Trophoblast cell (in vitro differentiated cells and primary cell): ENCODE measurements at regions not wholly inside any gene's neighbourhood (a gene's known extent, or its start where the extent isn't known, plus 50 kb on each side); places are given as distances from the start of the nearest gene placed in this dataset.

ENCODE experiments used
- DNase-seq, 2 donors: peaks; one replicate each; pipeline ENCODE4 v3.0.0-alpha.2; 2016
- H2AFZ ChIP-seq: 2 replicates; pipeline ENCODE4 v1.6.1; 2013; ENCODE audit warnings: low read length, moderate library complexity, mild to moderate bottlenecking; ENCODE audit not compliant: insufficient read depth, poor library complexity
- H2AK5ac ChIP-seq: 2 replicates; pipeline ENCODE4 v1.6.1; 2013; ENCODE audit warnings: mild to moderate bottlenecking, low read length
- H2BK120ac ChIP-seq: 2 replicates; pipeline ENCODE4 v1.6.1; 2013; ENCODE audit warnings: low read length, mild to moderate bottlenecking, moderate library complexity; ENCODE audit not compliant: insufficient read depth, poor library complexity
- H2BK12ac ChIP-seq: 2 replicates; pipeline ENCODE4 v1.6.1; 2013; ENCODE audit warnings: mild to moderate bottlenecking, low read length, moderate library complexity
- H2BK5ac ChIP-seq: 2 replicates; pipeline ENCODE4 v1.6.1; 2013; ENCODE audit warnings: low read length, low read depth, moderate library complexity, mild to moderate bottlenecking; ENCODE audit not compliant: poor library complexity
- H3K14ac ChIP-seq: 2 replicates; pipeline ENCODE4 v1.6.1; 2013; ENCODE audit warnings: mild to moderate bottlenecking, low read length
- H3K18ac ChIP-seq: 2 replicates; pipeline ENCODE4 v1.6.1; 2013; ENCODE audit warnings: mild to moderate bottlenecking, low read length
- H3K23ac ChIP-seq: 2 replicates; pipeline ENCODE4 v1.6.1; 2013; ENCODE audit warnings: low read length
- H3K27ac ChIP-seq: 2 replicates; pipeline ENCODE4 v1.5.1; 2013; ENCODE audit warnings: low read depth, mild to moderate bottlenecking, inconsistent platforms, low read length, moderate library complexity
- H3K27me3 ChIP-seq: 2 replicates; pipeline ENCODE4 v1.6.1; 2013; ENCODE audit warnings: inconsistent platforms, mild to moderate bottlenecking, low read length, moderate library complexity; ENCODE audit not compliant: insufficient read depth
- H3K36me3 ChIP-seq, 2 experiments: 1 replicate in 1 of 2; 2 replicates in 1 of 2; pipeline ENCODE4 v1.6.1; 2013; ENCODE audit warnings: low read length in 2 of 2, mild to moderate bottlenecking in 2 of 2, moderate library complexity in 1 of 2; ENCODE audit not compliant: insufficient read depth in 2 of 2, control insufficient read depth in 1 of 2
- H3K4ac ChIP-seq: 2 replicates; pipeline ENCODE4 v1.6.1; 2013; ENCODE audit warnings: low read depth, mild to moderate bottlenecking, low read length, moderate library complexity
- H3K4me1 ChIP-seq, 2 experiments: 1 replicate in 1 of 2; 2 replicates in 1 of 2; pipeline ENCODE4 v1.6.1; 2013; ENCODE audit warnings: low read length in 2 of 2, mild to moderate bottlenecking in 2 of 2, moderate library complexity in 1 of 2; ENCODE audit not compliant: insufficient read depth in 2 of 2, control insufficient read depth in 1 of 2
- H3K4me2 ChIP-seq: 2 replicates; pipeline ENCODE4 v1.6.1; 2013; ENCODE audit warnings: inconsistent platforms, mild to moderate bottlenecking, low read length, moderate library complexity
- H3K4me3 ChIP-seq: 2 replicates; pipeline ENCODE4 v1.5.1; 2013; ENCODE audit warnings: mild to moderate bottlenecking, low read depth, low read length, inconsistent platforms
- H3K79me1 ChIP-seq: one replicate; pipeline ENCODE4 v1.6.1; 2013; ENCODE audit warnings: low read length
- H3K79me2 ChIP-seq: 2 replicates; pipeline ENCODE4 v1.6.1; 2013; ENCODE audit warnings: low read length, mild to moderate bottlenecking; ENCODE audit not compliant: control insufficient read depth, insufficient read depth, poor library complexity
- H3K9ac ChIP-seq: 2 replicates; pipeline ENCODE4 v1.6.1; 2013; ENCODE audit warnings: mild to moderate bottlenecking, low read length
- H3K9me3 ChIP-seq: 2 replicates; pipeline ENCODE4 v1.6.1; 2013; ENCODE audit warnings: low read depth, mild to moderate bottlenecking, control low read depth, inconsistent platforms, low read length; ENCODE audit not compliant: insufficient read depth
- H4K12ac ChIP-seq: 2 replicates; pipeline ENCODE4 v1.6.1; 2013; ENCODE audit warnings: low read depth, mild to moderate bottlenecking, low read length, moderate library complexity
- H4K8ac ChIP-seq: 2 replicates; pipeline ENCODE4 v1.6.1; 2013; ENCODE audit warnings: low read depth, mild to moderate bottlenecking, low read length, moderate library complexity
- H4K91ac ChIP-seq: one replicate; pipeline ENCODE4 v1.6.1; 2013; ENCODE audit warnings: low read depth, mild to moderate bottlenecking, low read length, moderate library complexity
- WGBS: extraction: QIAGEN DNeasy Blood & Tissue Kit; methylation state at CpG from one replicate; pipeline ENCODE4 v1.1.7; 2013; ENCODE audit warnings: missing lambda C conversion rate; ENCODE audit not compliant: insufficient read length, insufficient coverage; ENCODE audit errors: extremely low coverage; 5-methylcytosine and 5-hydroxymethylcytosine counted together

DNA sequence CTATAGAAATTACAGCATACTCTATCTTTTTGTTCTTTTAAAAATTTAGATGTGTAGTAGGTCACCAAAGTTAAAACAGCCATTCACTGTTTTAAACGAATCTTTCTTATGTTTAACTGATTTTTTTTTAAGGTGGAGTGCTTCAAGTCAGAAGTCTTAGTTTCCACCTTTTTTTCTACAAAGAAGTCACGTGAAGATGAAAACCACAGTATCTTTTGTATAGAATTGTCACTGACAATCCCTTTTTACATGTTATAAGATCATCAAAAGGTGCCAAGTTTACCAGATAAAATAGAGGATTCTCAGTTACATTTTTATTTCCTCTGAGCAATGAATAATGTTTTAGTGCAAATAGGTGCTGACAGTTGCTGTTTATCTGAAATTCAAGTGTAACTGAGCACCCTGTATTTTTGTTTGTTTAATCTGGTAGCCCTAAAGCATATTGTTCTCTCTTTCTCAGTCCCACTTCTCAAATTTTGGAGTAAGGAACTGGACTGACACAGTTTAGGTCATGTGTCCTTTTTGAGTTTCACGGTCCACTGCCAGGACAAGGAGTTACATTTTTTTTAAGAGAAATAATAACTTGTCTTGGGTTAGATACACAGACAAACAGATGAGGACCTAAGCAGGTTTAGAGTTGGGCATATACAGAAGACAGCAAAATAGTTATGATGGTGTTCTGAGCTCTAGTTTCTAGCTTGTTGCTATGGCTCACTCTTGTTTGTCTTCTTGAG is 233.2 kb upstream of the MBL2 start:
- Histone ChIP-seq H3K18ac (no peak overlapping the region), H2AK5ac (no peak overlapping the region), H3K79me1 (no peaks in the 10 kb centered on the region), H3K23ac (no peak overlapping the region), H3K4me3 (no peak overlapping the region), H4K12ac (no peak overlapping the region), H2AFZ (no peak overlapping the region), H3K4ac (no peak overlapping the region), H4K91ac (no peak overlapping the region), H3K4me2 (no peak overlapping the region), H3K9me3 (no peaks in the 10 kb centered on the region), H3K9ac (no peak overlapping the region), H2BK12ac (no peak overlapping the region), H3K27ac (no peak overlapping the region), H2BK120ac (no peak overlapping the region), H2BK5ac (no peak overlapping the region), H4K8ac (no peak overlapping the region), H3K27me3 (no peaks in the 10 kb centered on the region), H3K14ac (no peak overlapping the region), H3K4me1 (no peaks in the 10 kb centered on the region), H3K79me2 (no peaks in the 10 kb centered on the region), H3K36me3 (peaks cover 0 to 1% of the 10 kb centered on the region in 2 experiments)
- DNase-seq, result no peak
- WGBS, result no CpG with 5 or more reads among the region's 3 CpGs

DNA sequence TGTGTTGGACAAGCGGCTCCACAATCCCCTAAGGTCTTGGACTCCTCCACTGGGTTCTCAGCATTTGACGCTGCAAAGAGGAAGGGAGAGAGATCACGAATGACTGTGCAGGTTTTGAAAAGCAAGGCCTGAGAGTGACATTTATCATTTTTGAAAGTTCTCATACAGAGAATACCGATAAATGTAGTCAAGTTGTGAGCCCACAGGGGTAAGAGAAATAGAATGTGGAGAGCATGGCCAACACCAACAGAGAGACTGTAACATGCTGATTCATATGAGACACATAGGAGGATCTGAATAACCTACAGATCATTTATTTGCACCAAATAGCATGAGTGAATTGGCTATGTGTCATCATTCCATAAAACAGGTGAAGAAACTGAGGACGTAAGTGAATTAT is 230.5 kb upstream of the MBL2 start:
- Histone ChIP-seq H3K36me3 (peaks cover 0 to 1% of the 10 kb centered on the region in 2 experiments), H2BK5ac (no peak overlapping the region), H3K27me3 (no peaks in the 10 kb centered on the region), H3K27ac (no peak overlapping the region), H3K23ac (no peak overlapping the region), H2AK5ac (no peak overlapping the region), H2BK120ac (no peak overlapping the region), H3K9me3 (no peaks in the 10 kb centered on the region), H3K4me1 (no peaks in the 10 kb centered on the region), H2BK12ac (no peak overlapping the region), H3K9ac (no peak overlapping the region), H2AFZ (no peak overlapping the region), H3K4me3 (no peak overlapping the region), H3K4me2 (no peak overlapping the region), H3K79me2 (no peaks in the 10 kb centered on the region), H3K18ac (no peak overlapping the region), H4K91ac (no peak overlapping the region), H3K79me1 (no peaks in the 10 kb centered on the region), H4K12ac (no peak overlapping the region), H3K14ac (no peak overlapping the region), H4K8ac (peak overlapping the region; percentile 33), H3K4ac (no peak overlapping the region)
- WGBS, result no CpG with 5 or more reads among the region's 5 CpGs
- DNase-seq, result no peak

DNA sequence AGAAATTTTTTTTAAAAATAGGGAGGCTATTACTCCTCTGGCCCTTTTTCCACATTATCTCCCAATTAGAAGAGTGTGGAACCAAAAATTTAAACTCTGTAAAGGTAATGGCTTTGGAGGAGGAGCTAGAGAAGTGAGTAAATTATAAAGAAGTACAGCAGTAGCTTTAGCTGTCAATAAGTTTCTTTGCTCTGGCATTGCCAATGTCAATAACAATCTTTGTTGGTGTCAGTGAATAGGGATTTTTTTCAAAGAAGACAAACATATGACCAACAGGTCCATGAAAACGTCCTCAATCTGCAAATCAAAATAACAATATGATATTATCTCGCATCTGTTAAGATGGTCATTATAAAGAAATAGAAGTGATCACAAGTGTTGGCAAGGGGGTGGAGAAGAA is 227.1 kb upstream of the MBL2 start:
- Histone ChIP-seq H3K79me1 (no peaks in the 10 kb centered on the region), H2BK5ac (no peak overlapping the region), H2AK5ac (no peak overlapping the region), H3K27ac (no peak overlapping the region), H3K79me2 (no peaks in the 10 kb centered on the region), H4K12ac (no peak overlapping the region), H3K4me1 (no peaks in the 10 kb centered on the region), H4K91ac (no peak overlapping the region), H3K27me3 (no peaks in the 10 kb centered on the region), H2AFZ (no peak overlapping the region), H3K9me3 (peaks cover 2% of the 10 kb centered on the region), H3K4me3 (no peak overlapping the region), H3K14ac (no peak overlapping the region), H2BK120ac (no peak overlapping the region), H3K9ac (no peak overlapping the region), H2BK12ac (no peak overlapping the region), H3K4me2 (no peak overlapping the region), H3K36me3 (peaks cover 0 to 1% of the 10 kb centered on the region in 2 experiments), H3K23ac (no peak overlapping the region), H3K4ac (no peak overlapping the region), H3K18ac (no peak overlapping the region), H4K8ac (no peak overlapping the region)
- DNase-seq, result no peak
- WGBS, result no CpG with 5 or more reads among the region's 2 CpGs

DNA sequence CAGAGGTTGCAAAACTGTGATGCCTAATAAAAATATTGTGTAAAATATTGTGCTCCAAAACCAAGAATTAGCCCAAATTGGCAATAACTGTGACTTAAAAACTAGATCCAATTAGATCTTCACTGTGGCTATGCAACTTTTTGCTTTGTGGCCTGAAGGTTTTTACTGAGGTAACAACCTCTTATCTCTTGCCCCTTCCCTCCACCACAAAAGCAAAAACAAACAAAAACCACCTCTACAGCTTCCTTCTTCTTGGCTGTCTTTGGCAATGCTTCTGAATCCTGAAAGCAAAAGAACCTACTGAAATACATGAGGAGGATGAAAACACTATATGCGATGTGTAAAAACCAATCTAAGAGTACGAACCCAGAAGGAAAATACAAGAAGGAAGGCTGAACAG is 226.7 kb upstream of the MBL2 start:
- H3K9ac ChIP-seq, result no peak overlapping the region
- no peak overlapping the region for H3K18ac ChIP-seq
- H3K27ac ChIP-seq, result no peak overlapping the region
- no peaks in the 10 kb centered on the region for H3K79me1 ChIP-seq
- no peaks in the 10 kb centered on the region for H3K27me3 ChIP-seq
- no peak overlapping the region for H3K4ac ChIP-seq
- DNase-seq, result no peak
- H2AK5ac ChIP-seq, result no peak overlapping the region
- H3K4me2 ChIP-seq, result no peak overlapping the region
- no peak overlapping the region for H4K8ac ChIP-seq
- H3K14ac ChIP-seq, result no peak overlapping the region
- no peaks in the 10 kb centered on the region for H3K79me2 ChIP-seq
- H2AFZ ChIP-seq, result no peak overlapping the region
- H3K23ac ChIP-seq, result no peak overlapping the region
- no peak overlapping the region for H2BK12ac ChIP-seq
- no peak overlapping the region for H2BK5ac ChIP-seq
- H2BK120ac ChIP-seq, result no peak overlapping the region
- no peaks in the 10 kb centered on the region for H3K4me1 ChIP-seq
- WGBS, result no CpG with 5 or more reads among the region's 2 CpGs
- peaks cover 0 to 1% of the 10 kb centered on the region in 2 experiments for H3K36me3 ChIP-seq
- peaks cover 2% of the 10 kb centered on the region for H3K9me3 ChIP-seq
- no peak overlapping the region for H4K91ac ChIP-seq
- no peak overlapping the region for H3K4me3 ChIP-seq
- no peak overlapping the region for H4K12ac ChIP-seq
